ENCODE measurements at regions not wholly inside any gene's neighbourhood (a gene's known extent, or its start where the extent isn't known, plus 50 kb on each side); places are given as distances from the start of the nearest gene placed in this dataset.

DNA sequence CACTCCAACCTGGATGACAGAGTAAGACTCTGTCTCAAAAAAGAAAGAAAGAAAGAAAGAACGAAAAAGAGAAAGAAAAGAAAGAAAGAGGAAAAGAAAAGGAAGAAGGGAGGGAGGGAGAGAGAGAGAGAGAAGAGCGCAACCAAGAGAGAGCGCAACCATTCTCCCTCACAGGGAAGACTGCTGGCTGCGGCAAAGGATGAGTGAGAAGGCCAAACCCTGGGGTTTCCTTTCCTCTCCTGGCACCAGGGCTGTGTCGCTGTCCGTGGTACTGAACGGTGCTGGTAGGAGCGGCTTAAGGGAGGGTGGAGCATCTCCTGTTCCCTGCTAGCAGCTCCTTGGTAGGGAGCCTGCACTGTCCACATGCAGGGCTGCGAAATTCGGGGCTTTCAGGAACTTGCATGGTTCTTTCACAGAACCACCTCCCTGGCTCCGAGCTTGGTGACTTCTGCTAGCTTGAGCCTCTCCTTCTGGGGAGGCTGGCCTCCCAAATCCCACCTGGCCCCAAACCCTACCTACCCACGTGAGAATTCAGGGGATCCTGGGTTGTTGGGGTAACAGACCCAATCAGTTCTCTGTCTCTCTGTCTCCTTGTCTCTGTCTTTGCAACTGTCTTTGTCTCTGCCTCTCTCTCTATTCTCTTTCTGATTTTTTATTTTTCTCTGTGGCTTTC is 51.1 kb upstream of the ZNRF4 start:
- Histone ChIP-seq H3K27ac (ENCODE audit: low read length) (no peak overlapping the region), H3K79me2 (replicated peaks; ENCODE audit: insufficient read depth, low read length) (no peaks in the 10 kb centered on the region), H3K36me3 (ENCODE audit: insufficient read depth, low read length) (no peaks in the 10 kb centered on the region), H3K4me2 (ENCODE audit: low read length) (no peak overlapping the region), H3K9me3 (ENCODE audit: low read length) (no peaks in the 10 kb centered on the region), H3F3A (ENCODE audit: insufficient read depth, low read length, poor library complexity, severe bottlenecking) (no peaks in the 10 kb centered on the region), H3K9ac (ENCODE audit: low read length) (no peak overlapping the region), H4K20me1 (ENCODE audit: insufficient read depth) (no peaks in the 10 kb centered on the region), H3K27me3 (ENCODE audit: insufficient read depth, low read depth, low read length) (no peaks in the 10 kb centered on the region), H3K9me2 (ENCODE audit: insufficient read depth, low read length) (no peaks in the 10 kb centered on the region), H3K4me3 (ENCODE audit: low read length) (no peak overlapping the region), H2AFZ (ENCODE audit: low read depth, low read length) (no peak overlapping the region)
- TF ChIP-seq REST (IDR thresholded peaks at IDR 0.05; ENCODE audit: borderline replicate concordance) (peak; percentile 95), SMC3 (conservative IDR thresholded peaks at IDR 0.05; ENCODE audit: poor library complexity) (peak; percentile 10), EZH2 (IDR thresholded peaks at IDR 0.05; ENCODE audit: borderline replicate concordance, insufficient read depth, low read length, poor library complexity, severe bottlenecking) (no peak)
